Fibroblast of skin of back (primary cell): ENCODE measurements at regions not wholly inside any gene's neighbourhood (a gene's known extent, or its start where the extent isn't known, plus 50 kb on each side); places are given as distances from the start of the nearest gene placed in this dataset.
A peak's percentile ranks its signal among the peaks of the same experiment; 100 is the strongest.
"Not testable (repeated sequence)": the region's sequence is repeated elsewhere in the genome, so short reads cannot be mapped to it uniquely, and the experiment has no call there.

Experiments
- DNase-seq: peaks from one replicate; pipeline ENCODE4 v3.0.0-alpha.2; 2013

DNA sequence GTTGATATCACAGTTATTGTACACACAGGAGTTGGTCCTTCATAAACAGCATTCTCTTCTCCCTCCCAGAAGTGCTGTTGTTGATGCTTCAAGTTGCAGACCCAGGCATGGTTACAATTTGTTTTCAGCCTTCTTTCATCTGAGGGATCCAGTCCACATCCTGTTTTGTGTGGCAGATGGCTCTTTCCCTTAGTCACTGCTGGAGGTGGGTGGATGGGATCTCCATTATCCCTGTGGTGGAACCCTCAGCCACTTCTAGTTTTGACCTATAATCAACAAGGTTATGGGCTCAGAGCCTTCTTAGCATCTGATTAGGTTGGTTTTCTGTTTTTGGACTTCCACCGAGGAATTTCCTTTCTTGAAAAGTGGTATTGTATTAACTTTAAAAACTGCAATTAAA lies 214.2 kb downstream of the SH2D4B start:
- DNase-seq, result no peak

DNA sequence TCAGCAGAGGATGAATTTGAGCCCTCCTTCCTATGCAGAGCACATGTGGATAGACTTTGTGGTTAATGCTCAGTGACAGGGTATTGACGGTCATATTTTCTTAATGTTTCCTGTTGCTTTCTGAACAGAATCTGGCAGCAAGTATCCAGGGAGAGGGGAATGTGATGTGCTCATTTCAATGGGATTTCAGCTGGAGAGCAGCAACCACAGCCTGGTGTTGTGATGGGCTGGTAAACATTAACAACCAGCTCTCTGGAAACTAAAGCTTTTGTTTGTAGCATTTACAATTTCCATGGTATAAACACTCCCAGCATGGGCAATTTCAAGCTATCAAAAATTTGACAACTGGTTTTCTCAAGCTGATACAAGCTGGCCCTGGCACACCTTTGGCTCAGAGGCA lies 215.9 kb downstream of the SH2D4B start:
- DNase-seq, result no peak

DNA sequence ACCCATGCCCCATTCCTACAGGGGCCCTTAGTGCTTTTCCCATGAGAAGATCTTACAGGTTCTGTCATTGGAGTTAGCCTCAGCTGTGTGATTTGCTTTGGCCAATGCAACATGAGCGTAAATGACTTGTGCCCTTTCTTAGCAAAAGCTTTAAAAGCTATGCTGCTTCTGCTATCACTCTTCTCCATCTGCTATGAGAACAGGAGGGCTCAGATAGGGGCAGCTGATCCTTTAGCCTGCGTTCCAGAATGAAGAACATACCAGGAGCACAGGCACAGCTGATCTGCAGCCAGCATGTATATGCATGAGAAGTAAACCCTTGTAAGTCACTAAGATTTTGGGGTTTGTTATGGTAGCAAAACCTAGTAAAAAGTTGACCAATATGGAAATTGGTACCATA lies 218.2 kb downstream of the SH2D4B start:
- DNase-seq, result no peak

DNA sequence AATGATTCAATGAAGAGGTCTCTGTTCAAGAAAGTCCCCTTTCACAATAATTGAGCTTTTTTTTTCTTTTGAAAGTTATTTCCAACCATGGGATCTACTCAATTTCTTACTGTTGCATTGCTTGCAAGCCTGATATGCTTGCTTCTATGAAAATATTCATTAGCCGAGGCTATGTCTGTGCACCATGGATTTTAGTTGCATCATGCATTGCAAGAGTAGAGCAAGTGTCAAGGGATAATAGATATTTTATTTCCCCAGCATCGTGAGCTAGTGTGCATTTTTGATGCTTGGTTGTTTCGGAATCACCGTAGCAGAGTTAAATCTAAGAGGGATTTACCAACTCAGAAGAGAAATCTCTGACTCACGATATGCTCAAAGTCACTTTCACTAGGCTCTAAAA lies 222.0 kb downstream of the SH2D4B start:
- no peak for DNase-seq

DNA sequence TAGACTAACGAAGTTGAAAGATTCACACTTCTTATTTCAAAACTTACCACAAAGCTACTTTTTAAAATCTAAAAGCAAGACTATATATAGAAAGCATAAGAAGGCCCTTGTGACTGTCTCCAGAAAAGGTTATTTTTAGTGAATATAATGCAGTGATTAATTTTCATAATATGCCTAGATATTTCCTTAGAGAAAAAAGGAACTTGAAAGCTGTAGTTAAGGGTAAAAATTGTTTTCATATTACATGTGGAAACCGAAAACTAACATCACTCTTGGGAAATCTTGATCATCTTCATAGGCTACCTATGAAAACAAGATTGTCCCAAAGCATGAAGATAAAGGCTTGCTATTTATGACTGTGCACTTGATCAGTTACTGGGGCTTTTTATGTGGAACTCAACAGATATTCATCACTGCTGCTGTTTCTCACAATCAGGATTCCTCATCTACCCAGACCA lies 223.2 kb downstream of the SH2D4B start:
- DNase-seq, result no peak

DNA sequence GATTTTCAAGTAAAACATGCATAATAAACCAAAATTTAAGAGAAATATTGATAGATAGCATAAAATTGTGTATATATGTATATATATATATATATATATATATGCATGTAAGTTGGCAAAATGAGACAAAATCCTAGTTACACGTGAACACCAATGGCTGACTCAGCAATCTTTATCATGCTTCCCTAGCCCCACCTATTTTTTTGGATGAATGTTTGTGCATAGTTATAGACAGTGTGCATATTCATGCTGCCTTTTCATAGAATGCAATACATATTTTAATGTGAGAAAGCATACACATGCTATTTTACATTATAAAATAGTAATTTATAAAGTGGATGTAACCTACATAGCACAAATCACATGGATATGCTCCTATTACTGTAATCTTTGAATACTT lies 230.3 kb downstream of the SH2D4B start:
- DNase-seq, result no peak

DNA sequence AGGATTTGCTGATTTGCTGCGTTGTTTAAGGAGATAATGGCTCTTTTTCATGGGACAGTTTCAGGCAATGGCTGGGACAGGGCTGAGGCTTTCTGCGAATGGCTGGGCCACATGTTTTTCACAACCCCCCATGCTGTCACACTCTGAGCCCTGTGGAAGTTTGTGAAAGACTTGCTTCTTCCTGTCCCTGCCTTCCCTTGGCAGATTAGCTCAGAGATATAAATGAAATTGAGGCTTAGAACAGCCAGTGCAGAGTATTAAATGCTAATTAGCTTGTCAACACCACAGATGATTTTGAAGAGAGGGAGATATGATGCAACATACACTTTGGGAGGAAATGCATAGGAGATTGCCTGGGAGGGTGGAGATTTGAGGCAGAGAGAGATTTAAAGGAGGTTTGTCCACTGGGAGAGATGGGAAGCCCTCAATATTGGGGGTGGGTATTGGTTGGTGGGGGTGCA lies 232.0 kb downstream of the SH2D4B start:
- no peak for DNase-seq

DNA sequence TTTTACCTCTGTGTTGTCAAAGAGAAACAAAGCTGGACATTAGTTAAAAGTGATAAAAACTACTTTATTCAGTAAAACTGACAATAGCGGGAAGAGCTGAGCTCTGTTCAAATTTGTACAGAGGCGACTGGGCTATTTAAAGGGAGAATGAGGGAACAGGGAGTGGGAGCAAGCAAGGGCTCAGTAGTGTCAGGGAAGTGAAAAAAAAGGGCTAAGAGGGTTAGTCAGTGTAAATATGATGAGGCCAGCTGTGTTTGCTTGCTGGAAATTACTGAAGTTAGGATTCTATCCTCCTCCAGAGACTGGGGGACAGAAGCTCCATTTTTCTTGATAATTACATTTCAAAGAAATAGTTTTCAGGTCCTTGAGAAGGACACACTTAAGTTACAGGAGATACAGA lies 232.5 kb downstream of the SH2D4B start:
- no peak for DNase-seq

DNA sequence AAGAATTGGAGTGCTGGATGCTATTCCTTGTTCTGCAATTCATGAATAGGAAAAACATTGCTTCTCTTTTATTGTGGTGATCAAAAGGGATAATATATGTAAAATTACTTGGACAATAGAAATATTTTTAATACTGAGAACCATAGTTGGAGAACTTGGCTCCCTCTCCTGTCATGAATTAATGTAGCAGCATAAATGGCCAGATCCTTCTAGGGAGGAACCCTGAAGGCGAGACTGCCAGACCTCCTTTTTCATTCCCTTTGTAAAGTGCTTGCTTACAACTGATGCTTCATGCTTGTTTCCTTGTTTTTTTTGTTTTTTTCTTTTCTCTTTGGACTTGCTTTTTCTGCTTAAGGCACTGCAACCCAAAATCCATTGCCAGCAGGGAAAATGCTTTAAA lies 233.6 kb downstream of the SH2D4B start:
- DNase-seq, result no peak

DNA sequence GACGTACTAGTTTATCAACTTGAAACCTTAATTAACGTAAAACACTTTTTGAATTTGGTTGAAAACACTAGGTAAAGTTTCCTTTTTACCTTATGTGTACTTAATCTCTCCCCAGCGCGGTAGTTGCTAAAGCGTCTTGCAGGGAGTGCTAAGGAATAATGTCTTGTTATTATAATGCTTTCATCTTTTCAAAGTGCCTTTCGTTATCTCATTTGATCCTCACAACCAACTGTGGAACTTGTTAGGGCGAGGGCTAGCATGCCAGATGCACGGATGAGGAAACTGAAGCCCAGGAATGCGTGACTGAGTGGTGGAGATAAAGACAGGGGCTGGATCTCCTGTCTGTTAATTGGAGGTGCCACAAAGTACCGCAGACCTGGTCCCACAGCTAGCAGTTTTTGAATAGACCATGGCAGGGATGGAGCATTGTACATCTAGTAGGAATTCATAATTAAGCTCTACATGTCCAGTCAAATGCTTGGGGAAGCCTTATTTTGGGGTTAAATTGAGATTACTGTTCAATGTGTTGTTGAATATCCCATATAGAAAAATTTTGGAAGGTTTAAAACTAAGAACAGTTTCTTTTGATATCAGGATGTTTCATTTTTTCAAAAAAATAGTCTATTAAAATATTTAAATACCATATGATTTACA lies 234.3 kb downstream of the SH2D4B start:
- DNase-seq, result no peak

DNA sequence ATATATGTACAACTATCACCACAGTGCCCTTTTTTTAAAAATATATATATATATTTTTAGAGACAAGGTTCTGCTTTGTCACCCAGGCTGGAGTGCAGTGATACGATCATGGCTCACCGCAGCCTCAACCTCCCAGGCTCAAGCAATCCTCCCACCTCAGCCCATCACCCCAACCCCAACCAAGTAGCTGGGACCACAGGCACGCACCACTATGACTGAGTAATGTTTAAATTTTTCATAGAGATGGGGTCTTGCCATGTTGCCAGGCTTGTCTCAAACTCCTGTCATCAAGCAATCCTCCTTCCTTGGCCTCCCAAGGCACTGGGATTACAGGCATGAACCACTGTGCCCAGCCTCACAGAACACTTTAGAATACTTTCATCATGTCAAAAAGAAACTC lies 234.9 kb downstream of the SH2D4B start:
- DNase-seq, result no peak

DNA sequence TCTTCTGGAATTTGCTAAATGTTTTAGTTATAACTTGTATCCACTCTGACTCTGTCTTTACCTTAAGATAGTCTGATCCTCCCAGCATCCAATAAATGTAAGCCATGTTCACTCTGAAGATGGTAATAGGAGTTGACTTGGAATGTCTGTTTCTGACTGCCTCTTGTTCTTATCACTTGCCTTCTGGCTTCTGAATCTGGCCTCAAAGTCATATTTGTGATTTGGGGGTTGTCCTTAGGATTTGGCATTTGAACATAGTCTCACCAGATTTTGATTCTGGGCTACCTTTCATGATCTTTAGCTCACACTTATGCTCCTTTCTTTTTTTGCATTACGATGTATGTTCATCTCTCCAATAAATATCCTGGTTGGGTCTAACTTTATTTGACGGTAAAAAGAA lies 247.0 kb downstream of the SH2D4B start:
- no peak for DNase-seq

DNA sequence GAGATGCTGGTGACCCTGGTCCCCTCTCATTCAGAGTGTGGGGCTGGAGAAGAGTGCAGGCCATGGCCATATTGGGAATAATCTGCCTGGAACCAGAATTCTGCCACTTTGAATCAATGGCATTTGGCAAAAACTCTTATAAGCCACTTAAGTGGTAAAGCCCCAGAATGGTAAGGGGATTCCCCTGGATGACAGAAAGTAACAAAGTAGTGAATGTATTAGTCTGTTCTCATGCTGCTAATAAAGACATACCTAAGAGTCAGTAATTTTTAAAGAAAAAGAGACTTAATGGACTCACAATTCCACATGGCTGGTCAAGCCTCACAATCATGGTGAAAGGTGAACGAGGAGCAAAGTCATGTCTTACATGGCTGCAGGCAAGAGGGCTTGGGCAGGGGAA lies 248.6 kb downstream of the SH2D4B start:
- no peak for DNase-seq

DNA sequence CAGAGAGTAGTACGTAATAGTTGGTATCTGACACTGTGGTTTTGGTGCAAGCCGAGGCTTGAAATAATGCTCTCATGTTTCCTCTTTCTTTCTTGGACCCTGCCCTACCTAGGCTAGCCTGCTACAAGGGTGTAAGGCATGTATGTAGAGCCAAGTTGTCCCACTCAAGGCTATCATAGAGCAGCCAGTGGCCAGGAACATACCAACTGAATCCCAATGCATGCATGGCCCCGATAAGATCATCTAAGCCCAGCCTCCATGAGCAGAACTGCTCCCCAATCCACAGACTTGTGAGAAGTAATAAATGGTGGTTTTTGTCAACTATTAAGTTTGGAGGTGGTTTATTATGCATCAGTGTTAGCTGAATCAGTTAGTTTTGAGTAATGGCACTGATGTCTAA lies 250.2 kb downstream of the SH2D4B start:
- DNase-seq, result no peak

DNA sequence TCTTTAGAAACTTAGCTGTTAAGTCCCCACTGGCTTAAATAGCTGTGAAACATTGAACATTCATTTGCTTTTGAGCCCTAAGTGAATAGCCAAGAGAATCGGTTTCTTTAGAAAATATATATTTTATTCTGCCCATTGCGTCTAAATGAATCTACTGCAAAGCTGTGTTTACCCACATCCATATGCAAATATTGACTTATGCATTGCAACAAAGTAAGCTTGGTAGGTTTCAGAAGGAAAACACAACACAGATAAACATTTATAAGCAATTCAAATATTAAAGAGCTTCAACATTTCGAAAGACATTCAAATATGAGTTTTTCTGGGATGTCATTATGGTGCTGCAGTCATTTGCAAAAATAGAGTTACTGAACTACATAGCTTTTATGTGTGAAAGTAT lies 257.3 kb downstream of the SH2D4B start:
- no peak for DNase-seq

DNA sequence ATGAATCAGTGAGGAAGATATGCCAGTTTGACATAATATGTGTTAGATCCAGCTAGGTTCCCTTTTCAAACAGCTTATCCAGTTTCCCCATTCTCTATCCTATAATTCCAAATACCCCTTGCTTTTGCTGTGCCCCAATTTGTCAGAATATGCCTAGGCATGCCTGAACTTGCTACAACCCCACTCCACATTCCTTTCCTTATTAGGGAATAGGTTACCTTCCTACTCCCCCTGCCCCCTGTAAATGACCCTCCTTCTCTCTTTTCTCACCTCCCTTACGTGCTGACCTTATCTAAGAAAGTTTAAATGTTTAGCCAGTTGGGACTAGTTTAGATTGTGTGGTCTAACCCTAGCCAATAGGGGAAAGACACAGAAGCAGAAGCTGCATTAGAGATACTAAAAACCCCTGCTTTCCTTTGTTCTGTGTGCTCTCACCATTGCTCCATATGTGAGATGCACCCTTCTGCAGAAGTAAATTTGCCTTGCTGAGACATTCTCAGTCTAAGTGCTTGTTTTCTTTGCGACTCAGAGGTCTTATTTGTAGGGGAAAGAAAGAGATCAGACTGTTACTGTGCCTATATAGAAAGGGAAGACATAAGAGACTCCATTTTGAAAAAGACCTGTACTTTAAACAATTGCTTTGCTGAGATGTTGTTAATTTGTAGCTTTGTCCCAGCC lies 267.8 kb downstream of the SH2D4B start:
- no peak for DNase-seq

DNA sequence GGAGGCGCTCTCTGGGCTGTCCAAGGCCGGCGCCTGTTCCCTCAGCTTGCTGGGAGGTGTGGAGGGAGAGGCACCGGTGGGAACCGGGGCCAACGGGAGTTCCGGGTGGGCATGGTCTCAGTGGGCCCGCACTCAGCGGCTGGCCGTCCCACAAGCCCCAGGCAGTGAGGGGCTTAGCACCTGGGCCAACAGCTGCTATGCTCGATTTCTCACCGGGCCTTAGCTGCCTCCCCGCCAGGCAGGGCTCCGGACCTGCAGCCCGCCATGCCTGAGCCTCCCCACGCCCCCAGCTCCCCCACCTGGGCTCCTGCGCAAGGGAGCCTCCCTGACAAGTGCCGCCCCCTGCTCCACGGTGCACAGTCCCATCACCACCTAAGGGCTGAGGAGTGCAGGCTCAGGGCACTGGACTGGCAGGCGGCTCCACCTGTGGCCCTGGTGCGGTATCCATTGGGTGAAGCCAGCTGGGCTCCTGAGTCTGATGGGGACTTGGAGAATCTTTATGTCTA lies 276.5 kb downstream of the SH2D4B start:
- DNase-seq, result no peak

DNA sequence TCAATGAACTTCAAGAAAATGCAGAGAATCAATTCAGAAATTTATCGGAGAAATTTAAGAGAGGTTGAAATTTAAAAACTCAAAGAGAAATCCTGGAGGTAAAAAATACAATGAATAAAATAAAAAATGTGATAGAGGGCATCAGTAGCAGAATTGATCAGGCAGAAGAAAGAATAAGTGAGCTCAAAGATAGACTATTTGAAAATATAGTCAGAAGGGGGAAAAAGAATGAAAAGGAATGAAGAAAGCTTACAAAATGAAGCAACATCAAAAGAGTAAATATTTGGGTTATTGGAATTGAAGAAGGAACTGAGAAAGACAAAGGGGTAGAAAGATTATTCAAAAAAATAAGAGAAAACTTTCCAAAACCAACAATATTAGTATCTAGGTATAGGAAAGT lies 291.4 kb downstream of the SH2D4B start:
- no peak for DNase-seq

DNA sequence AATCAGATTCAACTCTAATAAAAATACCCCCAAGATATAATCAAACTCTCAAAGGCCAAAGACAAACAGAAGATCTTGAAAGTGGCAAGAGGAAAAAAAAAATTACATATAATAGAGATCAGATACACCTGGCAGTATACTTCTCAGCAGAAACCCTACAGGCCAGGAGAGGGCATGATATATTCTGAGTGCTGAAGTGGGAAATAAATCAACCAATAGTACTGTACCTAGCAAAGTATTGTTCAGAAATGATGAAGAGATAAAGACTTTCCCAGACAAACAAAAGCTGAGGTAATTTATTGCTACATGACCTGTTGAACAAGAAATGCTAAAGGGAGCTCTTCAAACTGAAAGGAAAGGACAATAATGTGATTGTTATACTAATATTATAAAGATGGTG lies 291.9 kb downstream of the SH2D4B start:
- DNase-seq, result no peak

DNA sequence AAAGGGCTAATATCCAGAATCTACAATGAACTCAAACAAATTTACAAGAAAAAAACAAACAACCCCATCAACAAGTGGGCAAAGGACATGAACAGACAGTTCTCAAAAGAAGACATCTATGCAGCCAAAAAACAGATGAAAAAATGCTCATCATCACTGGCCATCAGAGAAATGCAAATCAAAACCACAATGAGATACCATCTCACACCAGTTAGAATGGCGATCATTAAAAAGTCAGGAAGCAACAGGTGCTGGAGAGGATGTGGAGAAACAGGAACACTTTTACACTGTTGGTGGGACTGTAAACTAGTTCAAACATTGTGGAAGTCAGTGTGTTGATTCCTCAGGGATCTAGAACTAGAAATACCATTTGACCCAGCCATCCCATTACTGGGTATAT lies 295.0 kb downstream of the SH2D4B start:
- not testable (repeated sequence) for DNase-seq

DNA sequence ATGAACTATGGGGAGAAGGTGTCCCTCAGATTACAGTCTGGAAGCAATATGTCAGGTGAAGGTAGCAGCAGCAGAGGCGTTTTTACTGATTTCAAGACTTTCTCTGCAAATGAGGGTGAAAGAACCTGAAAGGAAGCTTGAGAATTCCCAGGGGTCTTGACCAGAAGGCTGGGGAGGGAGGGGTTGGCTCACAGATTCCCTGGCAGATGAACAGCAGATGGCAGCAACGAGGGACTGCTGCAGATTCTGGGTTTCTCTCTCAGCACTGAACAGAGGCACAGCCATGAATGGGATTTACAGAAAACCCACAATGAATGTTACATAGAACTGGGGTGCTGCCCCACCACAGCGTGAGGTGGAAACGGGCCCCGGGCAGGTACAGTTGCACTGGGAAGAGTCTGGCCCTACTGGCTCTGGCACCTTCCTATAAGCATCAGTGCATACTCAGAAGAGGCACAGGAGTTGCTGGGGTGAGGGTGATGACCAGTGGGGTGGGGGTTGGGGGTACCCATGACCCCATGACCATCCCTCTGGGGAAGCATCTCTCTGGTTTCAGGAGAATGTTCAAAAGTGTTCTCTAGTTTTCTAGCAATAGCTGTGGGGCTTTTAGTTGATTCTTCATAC lies 317.8 kb downstream of the SH2D4B start:
- DNase-seq, result peak; percentile 7

DNA sequence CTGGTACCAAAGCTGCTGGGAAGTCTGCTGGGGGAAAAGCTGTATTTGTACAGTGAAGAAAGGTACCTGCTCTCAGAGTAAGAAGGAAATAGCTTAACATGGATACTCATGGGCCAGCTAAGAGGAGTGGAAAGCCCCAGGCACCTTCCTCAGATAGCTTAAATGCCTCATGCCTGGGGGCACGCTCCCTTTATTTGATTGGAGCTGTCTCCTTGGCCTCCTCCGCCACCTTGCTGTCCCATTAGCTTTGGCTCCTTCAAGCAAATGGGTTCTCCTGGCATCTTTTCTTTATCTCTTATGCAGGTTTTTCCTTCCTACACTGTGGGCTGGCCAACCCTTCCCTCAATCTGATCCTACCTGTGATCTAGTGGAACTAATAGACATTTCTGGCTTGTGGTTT lies 318.5 kb downstream of the SH2D4B start:
- no peak for DNase-seq

DNA sequence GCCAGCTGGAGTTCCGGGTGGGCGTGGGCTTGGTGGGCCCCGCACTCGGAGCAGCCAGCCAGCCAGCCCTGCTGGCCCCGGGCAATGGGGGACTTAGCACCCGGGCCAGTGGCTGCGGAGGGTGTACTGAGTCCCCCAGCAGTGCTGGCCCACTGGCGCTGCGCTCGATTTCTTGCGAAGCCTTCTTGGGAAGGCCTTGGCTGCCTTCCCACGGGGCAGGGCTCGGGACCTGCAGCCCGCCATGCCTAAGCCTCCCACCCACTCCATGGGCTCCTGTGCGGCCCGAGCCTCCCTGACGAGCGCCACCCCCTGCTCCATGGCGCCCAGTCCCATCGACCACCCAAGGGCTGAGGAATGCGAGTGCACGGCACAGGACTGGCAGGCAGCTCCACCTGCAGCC lies 321.6 kb downstream of the SH2D4B start:
- DNase-seq, result not testable (repeated sequence)

DNA sequence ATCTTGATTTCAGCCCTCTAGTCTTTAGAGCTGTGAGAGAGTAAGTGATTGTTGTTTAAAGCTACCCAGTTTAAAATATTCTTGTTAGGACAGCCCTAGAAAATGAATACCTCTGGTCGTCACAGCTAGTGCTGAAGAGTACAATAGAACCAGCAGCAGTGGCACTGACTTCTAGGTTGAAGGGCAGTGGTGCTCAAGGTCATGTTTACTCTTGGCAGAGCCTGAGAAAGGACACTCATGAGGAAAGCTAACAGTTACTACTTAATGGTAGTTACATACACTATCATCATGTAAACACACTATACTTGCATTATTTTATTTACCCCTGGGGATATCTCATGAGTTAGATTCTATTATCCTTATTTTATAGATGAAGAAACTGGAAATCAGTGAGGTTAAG lies 323.0 kb downstream of the SH2D4B start:
- no peak for DNase-seq
